ENCODE measurements at regions not wholly inside any gene's neighbourhood (a gene's known extent, or its start where the extent isn't known, plus 50 kb on each side); places are given as distances from the start of the nearest gene placed in this dataset.

GRCh38 chr10:9922126-9922870, 1095.4 kb upstream of the CELF2 start:
- WGBS, 2 donors: 81 to 82% methylated on average over 10 of the region's 10 CpGs
- DNase-seq: no peak
- Histone ChIP-seq H3K27me3 (no peaks in the 10 kb centered on the region), H3K4me1 (no peaks in the 10 kb centered on the region), H3K4me3 (no peak overlapping the region), H3K36me3 (no peaks in the 10 kb centered on the region), H3K27ac (no peak overlapping the region), H3K9me3 (no peaks in the 10 kb centered on the region)
- no peak for TF ChIP-seq CTCF (IDR thresholded peaks at IDR 0.05)
- no peak for TF ChIP-seq POLR2A (IDR thresholded peaks at IDR 0.05)
- intact Hi-C loops (cut with DNase I): no loop called here

GRCh38 chr10:9926003-9926402, 1091.7 kb upstream of the CELF2 start:
- TF ChIP-seq POLR2A (IDR thresholded peaks at IDR 0.05) (no peak), CTCF (IDR thresholded peaks at IDR 0.05) (no peak)
- intact Hi-C loops (cut with DNase I): no loop called here
- no peak overlapping the region for H3K4me3 ChIP-seq
- no peaks in the 10 kb centered on the region for H3K27me3 ChIP-seq
- no peaks in the 10 kb centered on the region for H3K9me3 ChIP-seq
- 57 to 68% methylated on average over 3 of the region's 3 CpGs for WGBS, 2 donors
- H3K27ac ChIP-seq: no peak overlapping the region
- DNase-seq: no peak
- H3K4me1 ChIP-seq: no peaks in the 10 kb centered on the region
- H3K36me3 ChIP-seq: no peaks in the 10 kb centered on the region

GRCh38 chr10:9926881-9927280, 1090.8 kb upstream of the CELF2 start:
- Histone ChIP-seq H3K27ac (no peak overlapping the region), H3K4me1 (no peaks in the 10 kb centered on the region), H3K36me3 (no peaks in the 10 kb centered on the region), H3K4me3 (no peak overlapping the region), H3K27me3 (no peaks in the 10 kb centered on the region), H3K9me3 (no peaks in the 10 kb centered on the region)
- DNase-seq: no peak
- TF ChIP-seq CTCF (IDR thresholded peaks at IDR 0.05) (no peak), POLR2A (IDR thresholded peaks at IDR 0.05) (no peak)
- intact Hi-C loops (cut with DNase I): no loop called here
- WGBS, 2 donors: 41 to 47% methylated on average over 2 of the region's 2 CpGs

GRCh38 chr10:9939716-9940115, 1078.0 kb upstream of the CELF2 start:
- H3K27me3 ChIP-seq: no peaks in the 10 kb centered on the region
- H3K36me3 ChIP-seq: no peaks in the 10 kb centered on the region
- DNase-seq: no peak
- no peaks in the 10 kb centered on the region for H3K4me1 ChIP-seq
- TF ChIP-seq CTCF (IDR thresholded peaks at IDR 0.05): no peak
- no peak for TF ChIP-seq POLR2A (IDR thresholded peaks at IDR 0.05)
- no peak overlapping the region for H3K4me3 ChIP-seq
- intact Hi-C loops (cut with DNase I): no loop called here
- WGBS, 2 donors: 87% methylated on average over 2 of the region's 2 CpGs
- no peaks in the 10 kb centered on the region for H3K9me3 ChIP-seq
- H3K27ac ChIP-seq: no peak overlapping the region

GRCh38 chr10:9944690-9945089, 1073.0 kb upstream of the CELF2 start:
- Histone ChIP-seq H3K9me3 (no peaks in the 10 kb centered on the region), H3K36me3 (no peaks in the 10 kb centered on the region), H3K27me3 (no peaks in the 10 kb centered on the region), H3K4me3 (no peak overlapping the region), H3K27ac (no peak overlapping the region), H3K4me1 (no peaks in the 10 kb centered on the region)
- TF ChIP-seq CTCF (IDR thresholded peaks at IDR 0.05) (no peak), POLR2A (IDR thresholded peaks at IDR 0.05) (no peak)
- no peak for DNase-seq
- intact Hi-C loops (cut with DNase I): no loop called here

Measured in esophagus squamous epithelium (tissue), 5 donors.